Ishikawa (cell line): ENCODE measurements at regions not wholly inside any gene's neighbourhood (a gene's known extent, or its start where the extent isn't known, plus 50 kb on each side); places are given as distances from the start of the nearest gene placed in this dataset.

Source experiments
- CEBPB ChIP-seq: IDR thresholded peaks from 2 replicates; pipeline ENCODE4 v1.6.1; 2012
- CREB1 ChIP-seq: IDR thresholded peaks from 2 replicates; pipeline ENCODE4 v1.6.1; 2012; ENCODE audit warnings: low read depth
- EP300 ChIP-seq: IDR thresholded peaks from 2 replicates; pipeline ENCODE4 v1.6.1; 2012; ENCODE audit warnings: borderline replicate concordance
- RAD21 ChIP-seq: IDR thresholded peaks from 2 replicates; pipeline ENCODE4 v1.6.1; 2012; ENCODE audit warnings: low read depth
- REST ChIP-seq: IDR thresholded peaks from 2 replicates; pipeline ENCODE4 v1.6.1; 2012; ENCODE audit warnings: low read depth, mild to moderate bottlenecking
- TAF1 ChIP-seq: IDR thresholded peaks from 2 replicates; pipeline ENCODE4 v1.6.1; 2012; ENCODE audit warnings: low read depth, mild to moderate bottlenecking
- TCF12 ChIP-seq: IDR thresholded peaks from 2 replicates; pipeline ENCODE4 v1.6.1; 2012; ENCODE audit warnings: low read depth
- TEAD4 ChIP-seq: IDR thresholded peaks from 2 replicates; pipeline ENCODE4 v1.6.1; 2012
- YY1 ChIP-seq: IDR thresholded peaks from 2 replicates; pipeline ENCODE4 v1.6.1; 2012; ENCODE audit warnings: low read depth

GRCh38 chr2:123870206-123870880 lies 154.7 kb upstream of the CNTNAP5 start:
- TF ChIP-seq RAD21, result no peak
- TF ChIP-seq YY1, result no peak
- no peak for TF ChIP-seq TCF12
- no peak for TF ChIP-seq TEAD4
- TF ChIP-seq REST, result no peak
- TF ChIP-seq EP300, result no peak
- no peak for TF ChIP-seq CEBPB
- TF ChIP-seq CREB1, result no peak
- no peak for TF ChIP-seq TAF1
